ENCODE measurements at regions not wholly inside any gene's neighbourhood (a gene's known extent, or its start where the extent isn't known, plus 50 kb on each side); places are given as distances from the start of the nearest gene placed in this dataset.

- no peak for DNase-seq (ENCODE audit: low spot score in 2 of 2)
- WGBS, 2 donors, result 69 to 77% methylated on average over 2 of the region's 2 CpGs
- no peaks in the 10 kb centered on the region for H3K9me3 ChIP-seq
These were observed 239.7 kb downstream of the SNAPC1 start for GRCh38 chr14:62001963-62002362.

GRCh38 chr14:62002642-62003041, 240.4 kb downstream of the SNAPC1 start:
- DNase-seq (ENCODE audit: low spot score in 2 of 2), result no peak
- no peaks in the 10 kb centered on the region for H3K9me3 ChIP-seq
- 79 to 81% methylated on average over 1 of the region's 1 CpG for WGBS, 2 donors
- H3K36me3 ChIP-seq, result no peaks in the 10 kb centered on the region
- H3K27me3 ChIP-seq, result no peaks in the 10 kb centered on the region
- H3K4me3 ChIP-seq, result no peak overlapping the region
- TF ChIP-seq CTCF (IDR thresholded peaks at IDR 0.05), result no peak
- TF ChIP-seq EP300 (IDR thresholded peaks at IDR 0.05), result no peak
- TF ChIP-seq POLR2A (IDR thresholded peaks at IDR 0.05), result no peak
- H3K27ac ChIP-seq, result no peak overlapping the region
- no peaks in the 10 kb centered on the region for H3K4me1 ChIP-seq

More at GRCh38 chr14:62001963-62002362, 239.7 kb downstream of the SNAPC1 start:
- Histone ChIP-seq H3K4me3 (no peak overlapping the region), H3K27me3 (no peaks in the 10 kb centered on the region), H3K27ac (no peak overlapping the region), H3K36me3 (no peaks in the 10 kb centered on the region), H3K4me1 (no peaks in the 10 kb centered on the region)
- TF ChIP-seq EP300 (IDR thresholded peaks at IDR 0.05) (no peak), POLR2A (IDR thresholded peaks at IDR 0.05) (no peak), CTCF (IDR thresholded peaks at IDR 0.05) (no peak)

GRCh38 chr14:62003701-62004100, 241.5 kb downstream of the SNAPC1 start:
- DNase-seq (ENCODE audit: low spot score in 2 of 2), result no peak
- WGBS, 2 donors, result 46 to 83% methylated on average over 2 of the region's 2 CpGs
- no peak overlapping the region for H3K4me3 ChIP-seq
- H3K27ac ChIP-seq, result no peak overlapping the region
- H3K36me3 ChIP-seq, result no peaks in the 10 kb centered on the region
- H3K27me3 ChIP-seq, result no peaks in the 10 kb centered on the region
- no peaks in the 10 kb centered on the region for H3K4me1 ChIP-seq
- TF ChIP-seq CTCF (IDR thresholded peaks at IDR 0.05) (no peak), EP300 (IDR thresholded peaks at IDR 0.05) (no peak), POLR2A (IDR thresholded peaks at IDR 0.05) (no peak)
- no peaks in the 10 kb centered on the region for H3K9me3 ChIP-seq

- no peaks in the 10 kb centered on the region for H3K36me3 ChIP-seq
- no peak for TF ChIP-seq EP300 (IDR thresholded peaks at IDR 0.05)
- no peak for TF ChIP-seq CTCF (IDR thresholded peaks at IDR 0.05)
- no peak for TF ChIP-seq POLR2A (IDR thresholded peaks at IDR 0.05)
- no peak overlapping the region for H3K4me3 ChIP-seq
- no peaks in the 10 kb centered on the region for H3K27me3 ChIP-seq
- no peaks in the 10 kb centered on the region for H3K4me1 ChIP-seq
- no peaks in the 10 kb centered on the region for H3K9me3 ChIP-seq
- DNase-seq (ENCODE audit: low spot score in 2 of 2), result no peak
- H3K27ac ChIP-seq, result no peak overlapping the region
- 63 to 71% methylated on average over 6 of the region's 6 CpGs for WGBS, 2 donors
These were observed 244.0 kb downstream of the SNAPC1 start for GRCh38 chr14:62006116-62006731.

- Histone ChIP-seq H3K27me3 (no peaks in the 10 kb centered on the region), H3K4me1 (no peaks in the 10 kb centered on the region), H3K27ac (no peak overlapping the region), H3K4me3 (no peak overlapping the region), H3K36me3 (no peaks in the 10 kb centered on the region), H3K9me3 (no peaks in the 10 kb centered on the region)
- no peak for DNase-seq (ENCODE audit: low spot score in 2 of 2)
- TF ChIP-seq POLR2A (IDR thresholded peaks at IDR 0.05) (no peak), EP300 (IDR thresholded peaks at IDR 0.05) (no peak), CTCF (IDR thresholded peaks at IDR 0.05) (no peak)
- WGBS, 2 donors, result 17 to 67% methylated on average over 1 of the region's 1 CpG
These were observed 253.0 kb downstream of the SNAPC1 start for GRCh38 chr14:62015243-62015642.
